ENCODE measurements at regions not wholly inside any gene's neighbourhood (a gene's known extent, or its start where the extent isn't known, plus 50 kb on each side); places are given as distances from the start of the nearest gene placed in this dataset.

GRCh38 chr4:97153042-97153441, 990.2 kb downstream of the STPG2 start:
- no peak for TF ChIP-seq CTCF (conservative IDR thresholded peaks at IDR 0.05; ENCODE audit: low read depth, low read length)
- TF ChIP-seq EZH2 (IDR thresholded peaks at IDR 0.05; ENCODE audit: borderline replicate concordance, low read depth, low read length, poor library complexity, severe bottlenecking): no peak

All from A673 (cell line).